Amygdala (tissue), 56 donors: ENCODE measurements at regions not wholly inside any gene's neighbourhood (a gene's known extent, or its start where the extent isn't known, plus 50 kb on each side); places are given as distances from the start of the nearest gene placed in this dataset.

Experiments
- DNase-seq, 56 donors: peaks; one replicate each; lab custom pipeline; 2025; lab: John Stamatoyannopoulos, UW

- DNase-seq: no peak
These were observed 215.4 kb upstream of the C14orf180 start for GRCh38 chr14:104363891-104364760.

- DNase-seq: no peak
These were observed 214.7 kb upstream of the C14orf180 start for GRCh38 chr14:104364830-104365229.

GRCh38 chr14:104366931-104367865, 212.4 kb upstream of the C14orf180 start:
- DNase-seq: no peak

GRCh38 chr14:104367866-104368750, 211.5 kb upstream of the C14orf180 start:
- DNase-seq: no peak

- no peak for DNase-seq
These were observed 210.8 kb upstream of the C14orf180 start for GRCh38 chr14:104368751-104369100.

GRCh38 chr14:104369208-104369607, 210.4 kb upstream of the C14orf180 start:
- no peak for DNase-seq

GRCh38 chr14:104370256-104370870, 209.2 kb upstream of the C14orf180 start:
- DNase-seq: peak in 11 of 56 donors; percentile 1 to 38 (median 20)

- DNase-seq: no peak
These were observed 208.5 kb upstream of the C14orf180 start for GRCh38 chr14:104371031-104371430.

- no peak for DNase-seq
These were observed 207.6 kb upstream of the C14orf180 start for GRCh38 chr14:104371917-104372316.

GRCh38 chr14:104372390-104373054, 207.0 kb upstream of the C14orf180 start:
- DNase-seq: no peak

GRCh38 chr14:104373055-104373854, 206.3 kb upstream of the C14orf180 start:
- DNase-seq: no peak

- DNase-seq: no peak
These were observed 205.5 kb upstream of the C14orf180 start for GRCh38 chr14:104373855-104374717.

GRCh38 chr14:104374718-104375080, 204.9 kb upstream of the C14orf180 start:
- DNase-seq: no peak

GRCh38 chr14:104375551-104376201, 203.9 kb upstream of the C14orf180 start:
- no peak for DNase-seq

- no peak for DNase-seq
These were observed 203.1 kb upstream of the C14orf180 start for GRCh38 chr14:104376202-104377140.

GRCh38 chr14:104377256-104377655, 202.3 kb upstream of the C14orf180 start:
- DNase-seq: no peak
